Inferior parietal cortex (tissue), 1 donor: ENCODE measurements at regions not wholly inside any gene's neighbourhood (a gene's known extent, or its start where the extent isn't known, plus 50 kb on each side); places are given as distances from the start of the nearest gene placed in this dataset.
"Not testable (repeated sequence)": the region's sequence is repeated elsewhere in the genome, so short reads cannot be mapped to it uniquely, and the experiment has no call there.

Source experiments
- DNase-seq: peaks from one replicate; pipeline ENCODE4 v3.0.0-alpha.2; 2016; ENCODE audit errors: extremely low spot score

GRCh38 chr10:81570878-81571794 is 303.9 kb upstream of the NRG3 start:
- DNase-seq, result no peak

GRCh38 chr10:81575036-81575435 is 300.0 kb upstream of the NRG3 start:
- no peak for DNase-seq

GRCh38 chr10:81576336-81576735 is 298.7 kb upstream of the NRG3 start:
- no peak for DNase-seq

- DNase-seq, result no peak
Measured at GRCh38 chr10:81594991-81595390, 280.0 kb upstream of the NRG3 start.

- DNase-seq, result no peak
Measured at GRCh38 chr10:81600185-81600584, 274.8 kb upstream of the NRG3 start.

- no peak for DNase-seq
Measured at GRCh38 chr10:81603106-81603620, 271.8 kb upstream of the NRG3 start.

GRCh38 chr10:81644485-81644884 is 230.5 kb upstream of the NRG3 start:
- not testable (repeated sequence) for DNase-seq

- DNase-seq, result no peak
Measured at GRCh38 chr10:81655986-81656385, 219.0 kb upstream of the NRG3 start.

- DNase-seq, result no peak
Measured at GRCh38 chr10:81662837-81663236, 212.2 kb upstream of the NRG3 start.

GRCh38 chr10:81664800-81665199 is 210.2 kb upstream of the NRG3 start:
- DNase-seq, result not testable (repeated sequence)

GRCh38 chr10:81674941-81675340 is 200.1 kb upstream of the NRG3 start:
- no peak for DNase-seq

GRCh38 chr10:81679291-81679690 is 195.7 kb upstream of the NRG3 start:
- DNase-seq, result no peak

- no peak for DNase-seq
Measured at GRCh38 chr10:81680359-81680758, 194.6 kb upstream of the NRG3 start.

- DNase-seq, result no peak
Measured at GRCh38 chr10:81688459-81688858, 186.5 kb upstream of the NRG3 start.

GRCh38 chr10:81696609-81697388 is 178.2 kb upstream of the NRG3 start:
- no peak for DNase-seq

GRCh38 chr10:81704596-81704995 is 170.4 kb upstream of the NRG3 start:
- no peak for DNase-seq

GRCh38 chr10:81708416-81708815 is 166.6 kb upstream of the NRG3 start:
- no peak for DNase-seq

- DNase-seq, result no peak
Measured at GRCh38 chr10:81708929-81709328, 166.1 kb upstream of the NRG3 start.

- DNase-seq, result no peak
Measured at GRCh38 chr10:81722399-81722798, 152.6 kb upstream of the NRG3 start.

- no peak for DNase-seq
Measured at GRCh38 chr10:81724431-81724830, 150.6 kb upstream of the NRG3 start.

GRCh38 chr10:81725851-81726250 is 149.1 kb upstream of the NRG3 start:
- no peak for DNase-seq

GRCh38 chr10:81728692-81729091 is 146.3 kb upstream of the NRG3 start:
- DNase-seq, result no peak

- DNase-seq, result no peak
Measured at GRCh38 chr10:81730891-81731290, 144.1 kb upstream of the NRG3 start.
